ENCODE measurements at regions not wholly inside any gene's neighbourhood (a gene's known extent, or its start where the extent isn't known, plus 50 kb on each side); places are given as distances from the start of the nearest gene placed in this dataset.

DNA sequence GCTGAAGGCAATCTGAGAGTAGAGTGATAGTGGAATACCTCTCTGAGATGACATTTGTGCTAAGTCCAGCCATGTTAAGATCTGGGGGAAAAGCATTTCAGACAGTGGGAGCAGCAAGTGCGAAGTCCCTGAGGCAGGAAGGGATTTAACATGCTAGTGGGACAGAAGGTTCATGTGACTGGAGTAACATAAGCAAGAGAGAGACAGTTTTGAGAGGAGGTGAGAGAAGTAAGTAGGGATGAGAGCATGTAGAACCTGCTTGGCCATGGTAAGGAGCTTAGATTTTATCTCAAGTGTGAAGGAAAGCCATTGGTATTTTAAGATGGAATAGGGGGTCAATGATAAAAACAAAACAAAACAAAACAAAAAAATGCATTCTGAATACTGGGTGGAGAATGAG is 358.6 kb upstream of the KCNH8 start:
- no peak for TF ChIP-seq YY1 (IDR thresholded peaks at IDR 0.05; ENCODE audit: low read depth)
- TF ChIP-seq CEBPB (IDR thresholded peaks at IDR 0.05) = no peak
- TF ChIP-seq RAD21 (IDR thresholded peaks at IDR 0.05; ENCODE audit: low read depth) = no peak
- TF ChIP-seq CREB1 (IDR thresholded peaks at IDR 0.05; ENCODE audit: low read depth) = no peak
- no peak for TF ChIP-seq NFIC (IDR thresholded peaks at IDR 0.05)
- TF ChIP-seq, protein P1, sequence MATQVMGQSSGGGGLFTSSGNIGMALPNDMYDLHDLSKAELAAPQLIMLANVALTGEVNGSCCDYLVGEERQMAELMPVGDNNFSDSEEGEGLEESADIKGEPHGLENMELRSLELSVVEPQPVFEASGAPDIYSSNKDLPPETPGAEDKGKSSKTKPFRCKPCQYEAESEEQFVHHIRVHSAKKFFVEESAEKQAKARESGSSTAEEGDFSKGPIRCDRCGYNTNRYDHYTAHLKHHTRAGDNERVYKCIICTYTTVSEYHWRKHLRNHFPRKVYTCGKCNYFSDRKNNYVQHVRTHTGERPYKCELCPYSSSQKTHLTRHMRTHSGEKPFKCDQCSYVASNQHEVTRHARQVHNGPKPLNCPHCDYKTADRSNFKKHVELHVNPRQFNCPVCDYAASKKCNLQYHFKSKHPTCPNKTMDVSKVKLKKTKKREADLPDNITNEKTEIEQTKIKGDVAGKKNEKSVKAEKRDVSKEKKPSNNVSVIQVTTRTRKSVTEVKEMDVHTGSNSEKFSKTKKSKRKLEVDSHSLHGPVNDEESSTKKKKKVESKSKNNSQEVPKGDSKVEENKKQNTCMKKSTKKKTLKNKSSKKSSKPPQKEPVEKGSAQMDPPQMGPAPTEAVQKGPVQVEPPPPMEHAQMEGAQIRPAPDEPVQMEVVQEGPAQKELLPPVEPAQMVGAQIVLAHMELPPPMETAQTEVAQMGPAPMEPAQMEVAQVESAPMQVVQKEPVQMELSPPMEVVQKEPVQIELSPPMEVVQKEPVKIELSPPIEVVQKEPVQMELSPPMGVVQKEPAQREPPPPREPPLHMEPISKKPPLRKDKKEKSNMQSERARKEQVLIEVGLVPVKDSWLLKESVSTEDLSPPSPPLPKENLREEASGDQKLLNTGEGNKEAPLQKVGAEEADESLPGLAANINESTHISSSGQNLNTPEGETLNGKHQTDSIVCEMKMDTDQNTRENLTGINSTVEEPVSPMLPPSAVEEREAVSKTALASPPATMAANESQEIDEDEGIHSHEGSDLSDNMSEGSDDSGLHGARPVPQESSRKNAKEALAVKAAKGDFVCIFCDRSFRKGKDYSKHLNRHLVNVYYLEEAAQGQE (IDR thresholded peaks at IDR 0.05; ENCODE audit: low read depth) = no peak
- no peak for TF ChIP-seq TCF12 (IDR thresholded peaks at IDR 0.05; ENCODE audit: low read depth)
- TF ChIP-seq TEAD4 (IDR thresholded peaks at IDR 0.05) = no peak
- no peak for TF ChIP-seq TAF1 (IDR thresholded peaks at IDR 0.05; ENCODE audit: low read depth)
- TF ChIP-seq, protein P2, sequence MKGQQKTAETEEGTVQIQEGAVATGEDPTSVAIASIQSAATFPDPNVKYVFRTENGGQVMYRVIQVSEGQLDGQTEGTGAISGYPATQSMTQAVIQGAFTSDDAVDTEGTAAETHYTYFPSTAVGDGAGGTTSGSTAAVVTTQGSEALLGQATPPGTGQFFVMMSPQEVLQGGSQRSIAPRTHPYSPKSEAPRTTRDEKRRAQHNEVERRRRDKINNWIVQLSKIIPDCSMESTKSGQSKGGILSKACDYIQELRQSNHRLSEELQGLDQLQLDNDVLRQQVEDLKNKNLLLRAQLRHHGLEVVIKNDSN (IDR thresholded peaks at IDR 0.05) = no peak
- no peak for TF ChIP-seq EGR1 (IDR thresholded peaks at IDR 0.05)
- no peak for TF ChIP-seq EP300 (IDR thresholded peaks at IDR 0.05; ENCODE audit: borderline replicate concordance)
- no peak for TF ChIP-seq ZBTB7A (IDR thresholded peaks at IDR 0.05; ENCODE audit: low read depth)
- TF ChIP-seq FOXM1 (IDR thresholded peaks at IDR 0.05; ENCODE audit: borderline replicate concordance, low read depth) = no peak
- TF ChIP-seq, protein P3, sequence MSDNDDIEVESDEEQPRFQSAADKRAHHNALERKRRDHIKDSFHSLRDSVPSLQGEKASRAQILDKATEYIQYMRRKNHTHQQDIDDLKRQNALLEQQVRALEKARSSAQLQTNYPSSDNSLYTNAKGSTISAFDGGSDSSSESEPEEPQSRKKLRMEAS (IDR thresholded peaks at IDR 0.05) = no peak

DNA sequence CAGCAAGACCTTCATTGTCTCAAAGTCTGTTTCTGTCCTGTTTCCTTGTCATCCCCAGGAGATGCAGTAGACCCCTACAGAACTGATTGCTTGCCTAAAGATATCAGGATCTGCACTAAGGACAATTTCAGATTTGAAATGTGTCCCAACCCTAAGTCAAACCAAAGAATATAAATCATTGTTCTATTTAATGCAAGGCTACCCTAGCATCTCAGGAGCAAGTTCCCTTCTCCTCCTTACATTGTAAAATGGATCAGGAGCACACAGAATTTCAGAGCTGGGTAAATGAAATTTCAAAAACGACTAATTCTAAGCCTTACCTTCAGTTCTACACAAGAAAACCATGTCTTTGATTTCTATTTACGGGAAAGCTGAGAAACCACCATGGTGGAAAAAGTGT is 360.9 kb upstream of the KCNH8 start:
- TF ChIP-seq, protein P3 (IDR thresholded peaks at IDR 0.05) = no peak
- TF ChIP-seq RAD21 (IDR thresholded peaks at IDR 0.05; ENCODE audit: low read depth) (no peak), TCF12 (IDR thresholded peaks at IDR 0.05; ENCODE audit: low read depth) (no peak), CEBPB (IDR thresholded peaks at IDR 0.05) (no peak), EGR1 (IDR thresholded peaks at IDR 0.05) (no peak), TAF1 (IDR thresholded peaks at IDR 0.05; ENCODE audit: low read depth) (no peak), YY1 (IDR thresholded peaks at IDR 0.05; ENCODE audit: low read depth) (no peak)
- TF ChIP-seq, protein P2 (IDR thresholded peaks at IDR 0.05) = no peak
- TF ChIP-seq, protein P1 (IDR thresholded peaks at IDR 0.05; ENCODE audit: low read depth) = no peak

DNA sequence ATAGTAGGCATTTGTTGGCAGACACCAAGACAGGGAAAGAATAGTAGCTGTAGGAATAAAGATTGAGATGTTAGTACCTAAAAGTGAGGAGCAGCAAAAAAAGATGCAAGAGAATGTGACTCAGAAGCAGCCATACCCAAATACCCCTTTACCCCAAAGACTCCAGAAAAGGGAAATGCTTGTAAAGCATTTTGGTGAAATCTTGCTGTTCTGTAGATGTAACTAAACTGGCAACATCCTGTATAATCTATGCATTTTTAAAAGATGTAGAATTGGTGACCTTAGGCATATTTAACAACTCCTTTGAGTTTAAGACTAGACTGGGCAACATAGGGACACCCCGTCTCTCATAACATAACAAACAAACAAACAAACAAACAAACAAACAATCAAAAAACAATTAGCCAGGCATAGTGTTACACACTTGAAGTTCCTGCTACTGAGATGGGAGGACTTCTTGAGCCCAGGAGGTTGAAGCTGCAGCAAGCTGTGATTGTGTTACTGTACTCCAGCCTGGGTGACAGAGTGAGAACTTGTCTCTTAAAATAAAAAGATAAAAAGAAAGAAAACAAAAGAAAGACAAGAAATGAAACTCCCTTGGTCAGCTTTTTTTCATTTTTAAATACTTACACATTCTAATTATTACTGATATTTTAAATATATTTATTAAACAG is 361.5 kb upstream of the KCNH8 start:
- TF ChIP-seq EGR1 (IDR thresholded peaks at IDR 0.05) = no peak
- TF ChIP-seq NFIC (IDR thresholded peaks at IDR 0.05) = no peak
- TF ChIP-seq EP300 (IDR thresholded peaks at IDR 0.05; ENCODE audit: borderline replicate concordance) = no peak
- no peak for TF ChIP-seq TCF12 (IDR thresholded peaks at IDR 0.05; ENCODE audit: low read depth)
- no peak for TF ChIP-seq FOXM1 (IDR thresholded peaks at IDR 0.05; ENCODE audit: borderline replicate concordance, low read depth)
- no peak for TF ChIP-seq TAF1 (IDR thresholded peaks at IDR 0.05; ENCODE audit: low read depth)
- no peak for TF ChIP-seq CEBPB (IDR thresholded peaks at IDR 0.05)
- TF ChIP-seq, protein P3 (IDR thresholded peaks at IDR 0.05) = no peak
- no peak for TF ChIP-seq TEAD4 (IDR thresholded peaks at IDR 0.05)
- no peak for TF ChIP-seq ZBTB7A (IDR thresholded peaks at IDR 0.05; ENCODE audit: low read depth)
- no peak for TF ChIP-seq YY1 (IDR thresholded peaks at IDR 0.05; ENCODE audit: low read depth)
- TF ChIP-seq, protein P2 (IDR thresholded peaks at IDR 0.05) = no peak
- TF ChIP-seq CREB1 (IDR thresholded peaks at IDR 0.05; ENCODE audit: low read depth) = no peak
- TF ChIP-seq, protein P1 (IDR thresholded peaks at IDR 0.05; ENCODE audit: low read depth) = no peak
- TF ChIP-seq RAD21 (IDR thresholded peaks at IDR 0.05; ENCODE audit: low read depth) = no peak

Data from Ishikawa (cell line).